Astrocyte of the cerebellum (primary cell): ENCODE measurements at regions not wholly inside any gene's neighbourhood (a gene's known extent, or its start where the extent isn't known, plus 50 kb on each side); places are given as distances from the start of the nearest gene placed in this dataset.

Experiments
- DNase-seq: peaks from one replicate; pipeline ENCODE4 v3.0.0-alpha.2; 2011; ENCODE audit warnings: low read depth
- H3K4me3 ChIP-seq: 2 replicates; pipeline ENCODE4 v1.5.1; 2011; ENCODE audit warnings: mild to moderate bottlenecking, low read depth, low read length, moderate library complexity
- CTCF ChIP-seq: IDR thresholded peaks from 2 replicates; pipeline ENCODE4 v1.5.1; 2012; ENCODE audit warnings: low read length, low read depth, moderate library complexity, mild to moderate bottlenecking; ENCODE audit errors: missing control alignments
- in situ Hi-C: cut with HindIII; loops from 2 replicates; pipeline ENCODE4 v1.10.0; 2017; ENCODE audit warnings: low sequenced_read_pairs

- no peak overlapping the region for H3K4me3 ChIP-seq
- in situ Hi-C loops: no loop called here
- TF ChIP-seq CTCF: no peak
- DNase-seq: no peak
Measured at GRCh38 chr6:87869064-87869905, 167.3 kb upstream of the AKIRIN2 start.

GRCh38 chr6:87860902-87861301, 158.9 kb upstream of the AKIRIN2 start:
- TF ChIP-seq CTCF: no peak
- in situ Hi-C loops: no loop called here

GRCh38 chr6:87858440-87858839, 156.4 kb upstream of the AKIRIN2 start:
- in situ Hi-C loops: no loop called here
- DNase-seq: no peak
- H3K4me3 ChIP-seq: no peak overlapping the region
- no peak for TF ChIP-seq CTCF

More at GRCh38 chr6:87860902-87861301, 158.9 kb upstream of the AKIRIN2 start:
- no peak for DNase-seq
- H3K4me3 ChIP-seq: no peak overlapping the region

- TF ChIP-seq CTCF: no peak
- no peak for DNase-seq
- no peak overlapping the region for H3K4me3 ChIP-seq
- in situ Hi-C loops: no loop called here
Measured at GRCh38 chr6:87851674-87852299, 149.8 kb upstream of the AKIRIN2 start.

- no peak for TF ChIP-seq CTCF
Measured at GRCh38 chr6:87848616-87849015, 146.6 kb upstream of the AKIRIN2 start.

GRCh38 chr6:87847830-87848210, 145.8 kb upstream of the AKIRIN2 start:
- in situ Hi-C loops: no loop called here

More at GRCh38 chr6:87848616-87849015, 146.6 kb upstream of the AKIRIN2 start:
- DNase-seq: no peak
- in situ Hi-C loops: no loop called here
- no peak overlapping the region for H3K4me3 ChIP-seq

More at GRCh38 chr6:87847830-87848210, 145.8 kb upstream of the AKIRIN2 start:
- TF ChIP-seq CTCF: no peak
- no peak for DNase-seq
- no peak overlapping the region for H3K4me3 ChIP-seq
